Activated CD8-positive, alpha-beta T cell treated with anti-CD3 and anti-CD28 coated beads for 36 hours (primary cell): ENCODE measurements at regions not wholly inside any gene's neighbourhood (a gene's known extent, or its start where the extent isn't known, plus 50 kb on each side); places are given as distances from the start of the nearest gene placed in this dataset.

ENCODE experiments used
- ATAC-seq: fragments of 200-7000 bp; cut with Tn5 transposase; one replicate; pipeline ENCODE4 v1.10.0; 2021; ENCODE audit warnings: mild to moderate bottlenecking, moderate library complexity
- CTCF ChIA-PET: fragments of 350-600 bp; sonication (Branson Sonifier 250); formaldehyde crosslinking; loops from one replicate; lab custom pipeline; 2021; ENCODE audit warnings: antibody characterized with exemption; lab: Charles Lee
- POLR2A ChIA-PET: fragments of 350-600 bp; sonication (Branson Sonifier 250); formaldehyde crosslinking; loops from one replicate; lab custom pipeline; 2021; ENCODE audit warnings: antibody characterized with exemption; lab: Charles Lee
- DNase-seq: peaks from one replicate; pipeline ENCODE4 v3.0.0-alpha.2; 2020
- H3K27ac Mint-ChIP-seq: one replicate; pipeline ENCODE4 v1.8.0; 2021; ENCODE audit warnings: mild to moderate bottlenecking, mixed read lengths
- H3K27me3 Mint-ChIP-seq: one replicate; pipeline ENCODE4 v1.8.0; 2021; ENCODE audit warnings: mixed read lengths
- H3K36me3 Mint-ChIP-seq: one replicate; pipeline ENCODE4 v1.8.0; 2021; ENCODE audit warnings: low read depth, mixed read lengths
- H3K4me1 Mint-ChIP-seq: one replicate; pipeline ENCODE4 v1.8.0; 2021; ENCODE audit warnings: low read depth, mixed read lengths
- H3K4me3 Mint-ChIP-seq: one replicate; pipeline ENCODE4 v1.8.0; 2021; ENCODE audit warnings: mild to moderate bottlenecking, moderate library complexity, mixed read lengths
- H3K9me3 Mint-ChIP-seq: one replicate; pipeline ENCODE4 v1.8.0; 2021; ENCODE audit warnings: mixed read lengths
- intact Hi-C: fragments of 100-400 bp; cut with micrococcal nuclease; formaldehyde crosslinking; loops from one replicate; pipeline ENCODE4 v1.10.0; 2022
- TF ChIP-seq, protein P1 (sequence below): fragments of 200-600 bp; IDR thresholded peaks from one replicate; pipeline ENCODE4 v1.8.0; 2022; ENCODE audit warnings: antibody characterized with exemption, mild to moderate bottlenecking

DNA sequence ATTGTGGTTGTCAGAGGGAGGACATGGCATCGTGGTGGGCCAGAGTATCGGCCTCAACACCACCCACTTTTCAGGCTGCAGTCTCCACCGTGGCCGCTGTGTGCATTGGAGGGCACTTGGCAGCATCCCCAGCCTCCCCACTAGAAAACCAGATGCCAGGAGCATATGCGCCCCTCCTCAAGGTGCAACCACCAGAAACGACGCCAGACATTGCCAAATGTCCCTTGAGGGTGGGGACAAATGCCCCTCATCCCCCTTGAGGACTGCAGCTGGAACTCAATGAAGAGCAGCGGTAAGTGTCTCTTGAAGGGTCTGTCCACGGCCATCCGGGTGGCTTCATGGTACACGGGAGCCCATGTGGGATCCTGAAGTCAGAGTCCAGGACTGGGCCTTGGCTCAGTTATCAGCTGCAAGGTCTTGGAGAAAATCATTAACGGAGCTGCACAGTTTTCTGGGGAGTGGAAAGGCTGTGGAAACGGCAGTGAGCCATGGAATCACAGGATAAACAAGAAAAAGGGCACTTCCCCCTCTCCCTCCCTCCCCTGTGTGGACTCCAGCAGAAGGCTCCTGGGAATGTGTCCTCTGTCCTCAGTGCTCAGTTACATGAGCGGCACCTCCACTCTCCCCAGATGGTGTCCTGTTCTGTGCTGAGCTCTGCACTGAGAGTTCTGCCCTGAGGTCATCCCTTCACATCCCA, 324.4 kb upstream of the B3GAT1 start:
- Mint-ChIP-seq H3K36me3 (no peaks in the 10 kb centered on the region), H3K9me3 (no peaks in the 10 kb centered on the region), H3K27me3 (peaks cover 9% of the 10 kb centered on the region), H3K4me3 (no peak overlapping the region), H3K27ac (no peak overlapping the region), H3K4me1 (peaks cover 3% of the 10 kb centered on the region)
- intact Hi-C loops, result no loop called here
- ChIA-PET CTCF (no interaction called here), POLR2A (no interaction called here)
- DNase-seq, result no peak
- TF ChIP-seq, protein P1, sequence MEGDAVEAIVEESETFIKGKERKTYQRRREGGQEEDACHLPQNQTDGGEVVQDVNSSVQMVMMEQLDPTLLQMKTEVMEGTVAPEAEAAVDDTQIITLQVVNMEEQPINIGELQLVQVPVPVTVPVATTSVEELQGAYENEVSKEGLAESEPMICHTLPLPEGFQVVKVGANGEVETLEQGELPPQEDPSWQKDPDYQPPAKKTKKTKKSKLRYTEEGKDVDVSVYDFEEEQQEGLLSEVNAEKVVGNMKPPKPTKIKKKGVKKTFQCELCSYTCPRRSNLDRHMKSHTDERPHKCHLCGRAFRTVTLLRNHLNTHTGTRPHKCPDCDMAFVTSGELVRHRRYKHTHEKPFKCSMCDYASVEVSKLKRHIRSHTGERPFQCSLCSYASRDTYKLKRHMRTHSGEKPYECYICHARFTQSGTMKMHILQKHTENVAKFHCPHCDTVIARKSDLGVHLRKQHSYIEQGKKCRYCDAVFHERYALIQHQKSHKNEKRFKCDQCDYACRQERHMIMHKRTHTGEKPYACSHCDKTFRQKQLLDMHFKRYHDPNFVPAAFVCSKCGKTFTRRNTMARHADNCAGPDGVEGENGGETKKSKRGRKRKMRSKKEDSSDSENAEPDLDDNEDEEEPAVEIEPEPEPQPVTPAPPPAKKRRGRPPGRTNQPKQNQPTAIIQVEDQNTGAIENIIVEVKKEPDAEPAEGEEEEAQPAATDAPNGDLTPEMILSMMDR, result no peak
- no peak for ATAC-seq

DNA sequence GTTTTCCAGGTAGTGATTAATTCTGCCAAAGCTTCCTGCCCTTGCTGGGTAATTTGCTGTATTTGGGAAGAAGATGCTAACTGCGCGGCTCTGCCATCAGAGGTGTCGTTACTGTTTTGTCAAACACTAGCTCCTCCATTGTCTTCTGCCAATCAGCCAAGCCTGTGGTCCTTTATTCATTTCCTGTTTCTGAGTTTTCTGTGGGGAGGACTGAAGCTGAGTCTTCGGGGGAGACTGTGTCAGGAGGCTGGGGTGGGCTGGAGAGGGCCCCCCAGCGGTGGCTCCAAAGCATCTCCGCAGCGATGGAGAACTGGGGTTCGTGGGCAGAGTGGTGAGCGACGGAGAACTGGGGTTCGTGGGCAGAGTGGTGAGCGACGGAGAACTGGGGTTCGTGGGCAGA, 322.9 kb upstream of the B3GAT1 start:
- no peak overlapping the region for H3K4me3 Mint-ChIP-seq
- ATAC-seq (no peak), DNase-seq (no peak)
- peaks cover 3% of the 10 kb centered on the region for H3K4me1 Mint-ChIP-seq
- H3K36me3 Mint-ChIP-seq, result no peaks in the 10 kb centered on the region
- POLR2A ChIA-PET, result no interaction called here
- no peaks in the 10 kb centered on the region for H3K9me3 Mint-ChIP-seq
- TF ChIP-seq, protein P1, result no peak
- intact Hi-C loops, result no loop called here
- H3K27ac Mint-ChIP-seq, result no peak overlapping the region
- CTCF ChIA-PET, result no interaction called here
- peaks cover 9% of the 10 kb centered on the region for H3K27me3 Mint-ChIP-seq

DNA sequence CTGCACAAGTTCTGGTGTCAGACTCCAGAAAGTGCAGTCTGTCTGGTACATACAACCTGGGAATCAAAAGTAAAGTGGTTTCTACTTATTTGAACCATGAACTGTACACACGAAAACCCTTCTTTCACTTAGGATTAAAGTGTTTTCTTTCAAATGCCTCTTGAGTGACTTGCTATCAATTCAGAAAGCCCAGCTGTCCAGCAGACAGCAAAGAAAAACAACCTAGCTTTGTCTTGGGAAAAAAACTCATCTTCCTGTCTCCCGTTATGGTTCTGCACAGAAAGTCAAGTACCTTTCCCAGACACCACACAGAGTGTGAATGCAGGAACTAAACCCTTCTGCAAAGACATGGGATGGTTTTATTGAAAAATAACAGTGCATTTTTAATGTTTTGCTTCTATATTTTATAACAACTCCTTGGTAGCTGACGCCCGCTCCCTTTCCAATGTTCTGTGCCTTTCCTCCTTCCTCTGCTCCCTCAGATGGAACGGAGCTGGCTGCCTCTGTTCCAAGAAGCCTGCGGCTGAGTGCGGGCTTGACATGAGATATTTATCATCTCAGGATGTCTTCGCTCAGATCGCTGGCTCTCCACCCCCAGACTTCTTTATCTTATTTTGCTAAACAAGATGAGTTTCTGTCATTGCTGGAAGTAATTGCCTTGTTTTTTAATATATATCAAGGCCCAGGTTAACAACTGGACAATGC, 322.3 kb upstream of the B3GAT1 start:
- POLR2A ChIA-PET, result no interaction called here
- H3K27ac Mint-ChIP-seq, result no peak overlapping the region

DNA sequence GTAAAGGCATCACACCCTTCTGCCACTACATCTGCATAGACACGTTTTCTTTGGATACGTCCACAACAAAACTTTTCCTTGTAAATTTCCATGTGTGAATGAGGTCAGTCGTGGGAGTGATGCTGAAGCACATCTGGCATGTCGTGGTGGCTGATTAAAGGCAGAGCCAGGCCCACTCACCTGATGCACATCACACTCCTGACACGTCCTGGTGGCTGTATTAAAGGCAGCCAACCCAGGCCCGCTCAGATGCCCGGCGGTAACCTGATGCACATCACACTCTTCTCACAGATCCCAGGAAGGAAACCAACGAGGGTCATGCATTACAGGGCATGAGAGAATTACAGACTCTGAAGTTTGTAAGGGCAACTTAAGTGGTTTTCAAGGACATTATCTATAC, 321.6 kb upstream of the B3GAT1 start:
- Mint-ChIP-seq H3K4me1 (peaks cover 3% of the 10 kb centered on the region), H3K9me3 (no peaks in the 10 kb centered on the region), H3K27ac (no peak overlapping the region), H3K36me3 (no peaks in the 10 kb centered on the region), H3K4me3 (no peak overlapping the region), H3K27me3 (peaks cover 9% of the 10 kb centered on the region)
- DNase-seq (no peak), ATAC-seq (no peak)
- intact Hi-C loops, result no loop called here
- TF ChIP-seq, protein P1, result no peak
- POLR2A ChIA-PET, result no interaction called here
- CTCF ChIA-PET, result no interaction called here

More for the DNA sequence above, 322.3 kb upstream of the B3GAT1 start:
- ATAC-seq (no peak), DNase-seq (no peak)
- Mint-ChIP-seq H3K27me3 (peaks cover 9% of the 10 kb centered on the region), H3K4me3 (no peak overlapping the region), H3K9me3 (no peaks in the 10 kb centered on the region), H3K36me3 (no peaks in the 10 kb centered on the region), H3K4me1 (peaks cover 3% of the 10 kb centered on the region)
- TF ChIP-seq, protein P1, result no peak
- intact Hi-C loops, result no loop called here
- CTCF ChIA-PET, result no interaction called here

DNA sequence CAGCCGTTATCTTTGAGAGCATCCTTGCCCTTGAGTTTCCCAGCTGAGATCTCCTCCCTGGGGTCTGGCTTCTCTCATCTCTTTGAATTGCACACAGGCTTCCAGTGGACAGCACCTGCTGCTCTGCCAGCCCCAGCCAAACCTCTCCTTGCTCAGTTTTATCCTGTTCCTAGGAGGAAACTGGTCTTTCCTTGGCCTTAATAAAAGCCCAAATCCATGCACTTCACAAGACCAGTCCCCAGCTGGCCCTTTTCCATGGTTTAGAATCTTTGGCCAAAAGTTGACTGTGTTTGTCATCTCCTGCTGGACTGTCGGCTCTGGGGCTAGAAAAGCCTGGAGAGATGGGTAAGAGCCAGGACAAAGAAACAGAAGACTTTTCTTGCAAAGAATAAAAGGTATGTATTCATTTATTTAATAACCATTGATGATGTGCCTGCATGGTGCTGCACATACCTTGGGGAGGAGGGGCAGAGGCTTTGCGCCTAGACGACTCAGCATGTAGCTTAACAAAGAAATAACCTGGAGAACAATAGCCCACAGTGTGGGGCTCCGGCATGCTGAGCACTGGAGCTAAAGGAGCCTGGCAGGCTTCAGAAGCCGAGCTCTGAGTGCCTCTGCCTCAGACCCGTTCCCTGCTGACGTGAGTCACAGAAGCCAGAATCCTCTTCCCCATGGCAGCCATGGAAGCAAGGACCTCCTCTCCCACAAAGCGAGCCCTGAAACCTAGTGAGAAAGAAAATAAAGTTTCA, 319.3 kb upstream of the B3GAT1 start:
- no peak overlapping the region for H3K4me3 Mint-ChIP-seq
- ChIA-PET POLR2A (no interaction called here), CTCF (no interaction called here)
- H3K27me3 Mint-ChIP-seq, result peaks cover 14% of the 10 kb centered on the region
- ATAC-seq (no peak), DNase-seq (no peak)
- H3K9me3 Mint-ChIP-seq, result no peaks in the 10 kb centered on the region
- TF ChIP-seq, protein P1, result no peak
- no peaks in the 10 kb centered on the region for H3K36me3 Mint-ChIP-seq
- H3K27ac Mint-ChIP-seq, result no peak overlapping the region
- peaks cover 3% of the 10 kb centered on the region for H3K4me1 Mint-ChIP-seq
- intact Hi-C loops, result no loop called here
